ENCODE measurements at regions not wholly inside any gene's neighbourhood (a gene's known extent, or its start where the extent isn't known, plus 50 kb on each side); places are given as distances from the start of the nearest gene placed in this dataset.

- no peak for DNase-seq (ENCODE audit: low read depth)
Measured at GRCh38 chr7:54810401-54810800, 51.4 kb upstream of the SEC61G start.

GRCh38 chr7:54811041-54811845 lies 52.2 kb upstream of the SEC61G start:
- DNase-seq (ENCODE audit: low read depth), result no peak

GRCh38 chr7:54811846-54812254 lies 52.8 kb upstream of the SEC61G start:
- DNase-seq (ENCODE audit: low read depth), result no peak

- DNase-seq (ENCODE audit: low read depth), result no peak
Measured at GRCh38 chr7:54812756-54813322, 53.8 kb upstream of the SEC61G start.

- no peak for DNase-seq (ENCODE audit: low read depth)
Measured at GRCh38 chr7:54813398-54813797, 54.4 kb upstream of the SEC61G start.

GRCh38 chr7:54814401-54814800 lies 55.4 kb upstream of the SEC61G start:
- no peak for DNase-seq (ENCODE audit: low read depth)

GRCh38 chr7:54817152-54817551 lies 58.1 kb upstream of the SEC61G start:
- no peak for DNase-seq (ENCODE audit: low read depth)

- no peak for DNase-seq (ENCODE audit: low read depth)
Measured at GRCh38 chr7:54823776-54824175, 64.8 kb upstream of the SEC61G start.

GRCh38 chr7:54824655-54825054 lies 65.6 kb upstream of the SEC61G start:
- DNase-seq (ENCODE audit: low read depth), result no peak

- no peak for DNase-seq (ENCODE audit: low read depth)
Measured at GRCh38 chr7:54825368-54825767, 66.4 kb upstream of the SEC61G start.

- DNase-seq (ENCODE audit: low read depth), result no peak
Measured at GRCh38 chr7:54827734-54828133, 68.7 kb upstream of the SEC61G start.

GRCh38 chr7:54831046-54831643 lies 72.1 kb upstream of the SEC61G start:
- no peak for DNase-seq (ENCODE audit: low read depth)

GRCh38 chr7:54831644-54832095 lies 72.7 kb upstream of the SEC61G start:
- DNase-seq (ENCODE audit: low read depth), result no peak

GRCh38 chr7:54833001-54833467 lies 74.0 kb upstream of the SEC61G start:
- DNase-seq (ENCODE audit: low read depth), result no peak

GRCh38 chr7:54837168-54837567 lies 78.2 kb upstream of the SEC61G start:
- no peak for DNase-seq (ENCODE audit: low read depth)

GRCh38 chr7:54837761-54838160 lies 78.8 kb upstream of the SEC61G start:
- DNase-seq (ENCODE audit: low read depth), result no peak

GRCh38 chr7:54838175-54838910 lies 79.3 kb upstream of the SEC61G start:
- DNase-seq (ENCODE audit: low read depth), result no peak

GRCh38 chr7:54839575-54840213 lies 80.7 kb upstream of the SEC61G start:
- peak; percentile 5 for DNase-seq (ENCODE audit: low read depth)

GRCh38 chr7:54841772-54842697 lies 83.0 kb upstream of the SEC61G start:
- DNase-seq (ENCODE audit: low read depth), result no peak

GRCh38 chr7:54843841-54844355 lies 84.9 kb upstream of the SEC61G start:
- no peak for DNase-seq (ENCODE audit: low read depth)

GRCh38 chr7:54846273-54846672 lies 87.3 kb upstream of the SEC61G start:
- DNase-seq (ENCODE audit: low read depth), result no peak

Measured in activated T-cell treated with anti-CD3 and anti-CD28 coated beads for 48 hours (primary cell).